GM12878 (cell line): ENCODE measurements at regions not wholly inside any gene's neighbourhood (a gene's known extent, or its start where the extent isn't known, plus 50 kb on each side); places are given as distances from the start of the nearest gene placed in this dataset.

Experiments
- ATAC-seq: fragments of 200-7000 bp; cut with Tn5 transposase; 3 replicates; pipeline ENCODE4 v1.9.1; 2020; ENCODE audit warnings: mild to moderate bottlenecking, moderate library complexity
- BruUV-seq: library from RNA; stranded (reverse); fragments of 400-500 nt; replicated peaks from 2 replicates; lab custom pipeline; 2021; lab: Mats Ljungman, UMichigan
- CTCF ChIA-PET: fragments of 300-600 bp; sonication (Branson Sonifier 250); formaldehyde crosslinking; extraction: SDS; loops from one replicate; lab custom pipeline; 2021; ENCODE audit warnings: inconsistent platforms; lab: Yijun Ruan, JAX
- POLR2A ChIA-PET: fragments of 350-600 bp; formaldehyde crosslinking; extraction: SDS; loops from one replicate; lab custom pipeline; 2021; ENCODE audit warnings: inconsistent platforms; lab: Charles Lee
- RAD21 ChIA-PET: fragments of 300-600 bp; sonication (Branson Sonifier 250); formaldehyde crosslinking; loops from one replicate; lab custom pipeline; 2023; ENCODE audit warnings: antibody characterized with exemption; ENCODE audit not compliant: unreplicated experiment; lab: Charles Lee
- SMC1A ChIA-PET: fragments of 300-600 bp; sonication (Branson Sonifier 250); formaldehyde crosslinking; loops from one replicate; lab custom pipeline; 2023; ENCODE audit not compliant: unreplicated experiment, uncharacterized antibody; lab: Charles Lee
- DNase-seq: peaks from one replicate; pipeline ENCODE4 v3.0.0-alpha.2; 2011; ENCODE audit warnings: low read depth, low spot score
- FAIRE-seq: peaks from 3 replicates; lab custom pipeline; 2011; peaks lifted over from hg19 to GRCh38; lab: Jason Lieb, UNC
- H2AFZ ChIP-seq: 2 replicates; pipeline ENCODE4 v1.6.0; 2011; ENCODE audit warnings: low read depth, low read length, control low read depth; ENCODE audit not compliant: control insufficient read depth
- H3K27ac ChIP-seq: 2 replicates; pipeline ENCODE4 v1.5.1; 2011; ENCODE audit warnings: control low read depth; ENCODE audit not compliant: control insufficient read depth, insufficient read depth
- H3K27me3 ChIP-seq, 2 experiments: replicated peaks in 1 of 2; 2 replicates each; pipeline versions ENCODE4 v1.6.0 to v1.6.1; 2011; ENCODE audit warnings: low read length in 1 of 2; ENCODE audit not compliant: control insufficient read depth in 2 of 2, insufficient read depth in 2 of 2
- H3K36me3 ChIP-seq, 2 experiments: 2 replicates each; pipeline ENCODE4 v1.5.1; 2011; ENCODE audit warnings: low read length in 1 of 2; ENCODE audit not compliant: control insufficient read depth in 2 of 2, insufficient read depth in 2 of 2
- H3K4me1 ChIP-seq: 2 replicates; pipeline ENCODE4 v1.6.1; 2011; ENCODE audit warnings: mild to moderate bottlenecking, low read length, moderate library complexity, mixed read lengths; ENCODE audit not compliant: control insufficient read depth, insufficient read depth
- H3K4me2 ChIP-seq: 2 replicates; pipeline ENCODE4 v1.6.0; 2011; ENCODE audit warnings: control low read depth; ENCODE audit not compliant: control insufficient read depth, insufficient read depth
- H3K4me3 ChIP-seq: fragments of 200-600 bp; sonication (generic); 2 replicates; pipeline ENCODE4 v1.5.1; 2016
- H3K79me2 ChIP-seq: 2 replicates; pipeline ENCODE4 v1.6.0; 2011; ENCODE audit warnings: low read length; ENCODE audit not compliant: control insufficient read depth, insufficient read depth
- H3K9ac ChIP-seq: 2 replicates; pipeline ENCODE4 v1.8.0; 2011; ENCODE audit warnings: low read length, control low read depth, mixed read lengths; ENCODE audit not compliant: control insufficient read depth, insufficient read depth
- H3K9me3 ChIP-seq: replicated peaks from 3 replicates; pipeline ENCODE4 v1.5.1; 2011; ENCODE audit warnings: mild to moderate bottlenecking, low read length; ENCODE audit not compliant: control insufficient read depth, insufficient read depth
- H4K20me1 ChIP-seq: 2 replicates; pipeline ENCODE4 v1.6.0; 2011; ENCODE audit not compliant: control insufficient read depth, insufficient read depth
- GABPA ChIP-seq: IDR thresholded peaks from 2 replicates; pipeline ENCODE4 v1.6.1; 2014; ENCODE audit warnings: antibody characterized with exemption, low read depth, mild to moderate bottlenecking, inconsistent platforms
- MYB ChIP-seq: fragments of 150-350 bp; IDR thresholded peaks from 2 replicates; pipeline ENCODE4 v1.6.1; 2014; ENCODE audit warnings: mild to moderate bottlenecking, low read depth, low read length, borderline replicate concordance
- SMC3 ChIP-seq: IDR thresholded peaks from 2 replicates; pipeline ENCODE4 v1.6.1; 2011; ENCODE audit warnings: low read length, improper control_type of control experiment, borderline replicate concordance
- WGBS: methylation state at CpG from one replicate; pipeline ENCODE4 v1.1.6; 2016; ENCODE audit warnings: low lambda C conversion rate; ENCODE audit not compliant: insufficient replicate concordance, insufficient coverage; ENCODE audit errors: missing lambda C conversion rate; 5-methylcytosine and 5-hydroxymethylcytosine counted together
- in situ Hi-C: fragments of 300-500 bp; cut with MboI; formaldehyde crosslinking; loops from 9 replicates; pipeline ENCODE4 v1.14.3; 2018; ENCODE audit warnings: mixed read lengths
- intact Hi-C: fragments of 100-400 bp; cut with micrococcal nuclease; formaldehyde crosslinking; loops from one replicate; pipeline ENCODE4 v1.14.2; 2022; ENCODE audit not compliant: unreplicated experiment
- TF ChIP-seq, protein P1 (sequence below): fragments of 450-650 bp; conservative IDR thresholded peaks from 2 replicates; pipeline ENCODE4 v1.6.1; 2017; ENCODE audit warnings: mild to moderate bottlenecking, moderate library complexity

DNA sequence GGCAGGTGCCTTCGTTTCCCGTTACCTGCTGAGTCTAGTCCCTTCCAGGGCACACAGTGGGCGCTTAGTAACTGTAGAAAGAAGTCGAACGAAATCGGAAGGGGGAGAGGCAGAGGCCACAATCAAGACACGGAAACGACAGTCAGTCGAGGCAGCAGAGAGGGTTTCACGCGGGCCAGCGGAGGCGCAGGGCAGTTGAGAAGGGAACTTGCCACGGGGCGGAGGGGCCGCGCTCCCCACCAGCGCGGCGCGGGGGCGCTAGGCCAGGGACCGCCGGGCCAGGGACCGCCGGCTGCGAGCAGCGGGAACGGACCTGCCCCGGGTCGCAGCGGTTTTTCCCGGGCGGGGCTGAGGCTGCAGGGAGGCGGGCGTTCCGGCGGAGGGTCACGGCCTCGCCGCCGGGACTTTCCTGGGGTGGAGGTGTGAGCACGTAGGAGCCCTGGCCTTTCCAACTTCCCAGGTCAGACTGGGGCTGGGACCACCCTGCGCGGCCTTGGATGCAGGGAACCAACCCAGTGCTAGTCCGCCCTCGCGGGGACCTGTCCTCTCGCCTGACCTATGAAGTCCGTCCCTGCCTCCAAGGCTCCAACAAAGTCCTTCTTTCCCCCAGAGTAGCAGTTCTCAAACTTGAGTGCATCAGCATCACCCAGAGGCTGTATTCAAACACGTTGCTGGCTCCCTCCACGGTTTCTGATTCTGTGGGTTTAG is 150.1 kb upstream of the FGGY start (continued):
- TF ChIP-seq, protein P1, sequence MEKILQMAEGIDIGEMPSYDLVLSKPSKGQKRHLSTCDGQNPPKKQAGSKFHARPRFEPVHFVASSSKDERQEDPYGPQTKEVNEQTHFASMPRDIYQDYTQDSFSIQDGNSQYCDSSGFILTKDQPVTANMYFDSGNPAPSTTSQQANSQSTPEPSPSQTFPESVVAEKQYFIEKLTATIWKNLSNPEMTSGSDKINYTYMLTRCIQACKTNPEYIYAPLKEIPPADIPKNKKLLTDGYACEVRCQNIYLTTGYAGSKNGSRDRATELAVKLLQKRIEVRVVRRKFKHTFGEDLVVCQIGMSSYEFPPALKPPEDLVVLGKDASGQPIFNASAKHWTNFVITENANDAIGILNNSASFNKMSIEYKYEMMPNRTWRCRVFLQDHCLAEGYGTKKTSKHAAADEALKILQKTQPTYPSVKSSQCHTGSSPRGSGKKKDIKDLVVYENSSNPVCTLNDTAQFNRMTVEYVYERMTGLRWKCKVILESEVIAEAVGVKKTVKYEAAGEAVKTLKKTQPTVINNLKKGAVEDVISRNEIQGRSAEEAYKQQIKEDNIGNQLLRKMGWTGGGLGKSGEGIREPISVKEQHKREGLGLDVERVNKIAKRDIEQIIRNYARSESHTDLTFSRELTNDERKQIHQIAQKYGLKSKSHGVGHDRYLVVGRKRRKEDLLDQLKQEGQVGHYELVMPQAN = peak; percentile 51; the same call in 1 of the 2 replicates
- no peak for TF ChIP-seq GABPA
- no peak for TF ChIP-seq MYB

DNA sequence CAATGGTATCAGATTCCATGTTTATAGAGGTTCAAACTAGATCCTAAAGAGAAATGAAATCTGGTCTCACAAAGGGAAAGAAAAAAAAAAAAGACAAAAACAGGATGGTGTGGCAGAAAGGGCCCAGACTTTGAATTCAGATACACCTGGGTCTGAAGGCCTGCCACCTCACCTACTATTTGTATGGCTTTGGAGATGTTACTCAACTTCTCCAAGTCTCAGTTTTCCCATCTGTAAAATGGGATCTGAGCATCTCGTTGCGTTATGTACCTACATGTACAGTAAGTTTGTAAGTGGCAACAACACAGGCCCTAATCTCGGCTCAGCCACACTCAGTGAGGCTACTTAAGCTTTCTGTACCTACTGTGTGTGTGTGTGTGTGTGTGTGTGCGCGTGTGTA is 147.5 kb upstream of the FGGY start:
- ChIA-PET CTCF (no interaction called here), POLR2A (interaction anchor here (0.7 kb wide), 4 partner anchors 9 to 313 kb away, joined by 3 to 7 read pairs (median 4); no protein-coding TSS in a partner anchor), SMC1A (interaction anchor here (1.5 kb wide), 1 partner anchor 116 kb away, joined by 3 read pairs; no protein-coding TSS in a partner anchor), RAD21 (interaction anchor here (1.1 to 1.9 kb wide), 2 partner anchors 117 to 137 kb away, joined by 4 to 5 read pairs; no protein-coding TSS in a partner anchor)
- DNase-seq (no peak), FAIRE-seq (no peak), ATAC-seq (no peak)
- Histone ChIP-seq H3K27me3 (no peaks in the 10 kb centered on the region), H3K79me2 (no peaks in the 10 kb centered on the region), H3K4me1 (peaks cover 18% of the 10 kb centered on the region), H3K4me2 (no peak overlapping the region), H3K27ac (no peak overlapping the region), H3K9me3 (no peaks in the 10 kb centered on the region), H4K20me1 (no peaks in the 10 kb centered on the region), H3K4me3 (no peak overlapping the region), H3K36me3 (no peaks in the 10 kb centered on the region), H3K9ac (no peak overlapping the region), H2AFZ (no peak overlapping the region)
- no TSS peak for BruUV-seq
- intact Hi-C loops = loop anchor here (5.0 to 10.0 kb wide), 3 partner anchors 135 to 548 kb away; partner anchors contain the start of gene FGGY
- TF ChIP-seq SMC3 = no peak
- in situ Hi-C loops = no loop called here
- WGBS = 98% methylated on average over 5 of the region's 5 CpGs
